ENCODE measurements at regions not wholly inside any gene's neighbourhood (a gene's known extent, or its start where the extent isn't known, plus 50 kb on each side); places are given as distances from the start of the nearest gene placed in this dataset.

- no peak for DNase-seq (ENCODE audit: low read depth)
These were observed 416.1 kb upstream of the CITED2 start for GRCh38 chr6:139790527-139790926.

DNA sequence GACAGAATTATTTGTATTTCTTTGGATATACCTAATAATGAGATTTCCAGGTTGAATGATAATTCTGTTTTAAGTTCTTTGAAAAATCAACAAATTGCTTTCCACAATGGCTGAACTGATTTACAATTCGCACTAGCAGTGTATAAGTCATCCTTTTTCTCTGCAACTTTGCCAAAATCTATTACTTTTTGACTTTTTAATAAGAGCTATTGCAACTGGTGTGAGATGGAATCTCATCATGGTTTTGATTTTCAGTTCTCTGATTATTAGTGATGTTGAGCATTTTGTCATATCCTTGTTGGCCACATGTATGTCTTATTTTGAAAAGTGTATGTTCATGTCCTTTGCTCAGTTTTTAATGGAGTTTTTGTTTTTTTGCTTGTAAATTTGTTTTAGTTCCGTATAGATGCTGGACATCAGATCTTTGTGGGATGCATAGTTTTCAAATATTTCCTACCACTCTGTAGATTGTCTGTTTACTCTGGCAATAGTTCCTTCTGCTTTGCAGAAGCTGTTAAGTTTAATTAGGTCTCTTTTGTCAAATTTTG is 409.8 kb upstream of the CITED2 start:
- no peak for DNase-seq (ENCODE audit: low read depth)

DNA sequence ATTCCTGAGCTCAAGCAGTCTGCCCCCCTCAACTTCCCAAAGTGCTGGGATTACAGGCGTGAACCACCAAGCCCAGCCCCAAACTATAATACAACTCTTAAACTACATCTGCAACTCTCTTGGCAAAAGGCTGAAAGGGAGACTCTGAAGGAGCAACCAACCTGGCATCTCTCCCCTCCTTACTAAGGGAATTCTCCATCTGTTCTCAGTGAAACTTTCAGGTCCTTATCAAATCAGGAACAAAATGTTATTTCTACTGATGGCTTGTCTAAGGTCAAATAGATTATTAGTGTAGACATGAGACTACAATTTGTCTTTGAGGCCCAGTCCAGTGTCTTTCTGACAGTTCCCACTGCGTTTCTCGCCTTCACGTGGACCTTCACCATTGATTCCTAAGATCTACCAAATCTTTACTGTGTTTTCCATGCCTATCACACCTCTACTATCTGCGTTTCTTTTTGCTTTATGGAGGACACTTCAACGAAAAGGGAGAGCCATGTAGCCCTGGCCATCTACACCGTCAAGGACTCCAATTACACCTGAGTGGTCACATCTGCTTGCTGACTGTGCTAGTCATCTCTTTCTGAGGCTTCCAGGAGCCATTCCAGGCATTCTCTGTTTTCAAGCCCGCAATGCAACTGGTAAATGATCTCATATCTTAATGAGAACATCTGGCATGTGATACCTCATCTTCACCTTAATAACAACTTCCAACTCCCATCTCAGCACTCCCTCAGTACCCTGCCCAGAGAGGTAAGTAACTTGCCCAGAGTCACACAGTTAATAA is 405.7 kb upstream of the CITED2 start:
- no peak for DNase-seq (ENCODE audit: low read depth)

GRCh38 chr6:139778688-139779087 is 404.2 kb upstream of the CITED2 start:
- DNase-seq (ENCODE audit: low read depth), result no peak

GRCh38 chr6:139778106-139778505 is 403.7 kb upstream of the CITED2 start:
- no peak for DNase-seq (ENCODE audit: low read depth)

- no peak for DNase-seq (ENCODE audit: low read depth)
These were observed 402.9 kb upstream of the CITED2 start for GRCh38 chr6:139777202-139777970.

GRCh38 chr6:139776041-139776440 is 401.6 kb upstream of the CITED2 start:
- DNase-seq (ENCODE audit: low read depth), result no peak

- no peak for DNase-seq (ENCODE audit: low read depth)
These were observed 393.7 kb upstream of the CITED2 start for GRCh38 chr6:139768196-139768595.

DNA sequence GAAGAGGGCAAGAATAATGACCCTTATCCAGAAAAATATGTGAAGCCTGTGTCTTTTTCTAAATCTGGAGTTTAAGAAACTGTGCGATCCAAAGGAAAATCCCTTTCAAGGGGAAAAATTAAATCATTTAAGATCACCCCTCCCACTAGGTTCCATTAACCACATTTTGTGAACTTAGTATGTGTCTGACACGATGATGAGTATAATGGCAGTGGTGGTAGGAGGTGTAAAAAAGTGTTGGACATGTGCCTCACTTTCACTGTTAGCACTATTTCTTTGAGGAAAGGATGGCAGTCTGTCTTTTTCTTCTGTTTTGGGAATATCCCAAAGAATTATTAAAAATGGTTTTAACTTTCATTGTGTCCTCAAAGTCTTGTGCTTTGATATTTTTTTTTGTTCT is 392.3 kb upstream of the CITED2 start:
- DNase-seq (ENCODE audit: low read depth), result no peak

DNA sequence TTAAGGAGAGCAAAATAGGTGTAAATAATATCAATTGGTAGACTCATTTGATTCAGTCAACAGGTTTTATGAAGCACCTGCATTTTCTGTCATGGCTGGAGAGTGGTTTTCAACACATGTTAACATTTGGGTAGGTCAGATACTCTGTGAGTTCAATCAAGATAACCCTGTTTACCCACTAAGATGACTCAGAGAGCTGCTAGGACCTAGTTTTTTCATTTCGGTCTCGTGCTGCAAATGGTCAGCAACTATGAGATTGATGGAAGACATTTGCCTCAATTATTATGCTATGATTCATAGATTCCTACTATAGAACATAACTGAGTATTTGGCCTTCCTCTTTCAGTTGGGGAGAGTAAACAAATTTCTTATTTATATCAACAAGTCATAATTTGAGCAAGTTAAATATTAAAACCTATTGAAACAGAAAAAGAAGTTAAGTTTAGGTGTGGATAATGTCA is 391.4 kb upstream of the CITED2 start:
- DNase-seq (ENCODE audit: low read depth), result no peak

DNA sequence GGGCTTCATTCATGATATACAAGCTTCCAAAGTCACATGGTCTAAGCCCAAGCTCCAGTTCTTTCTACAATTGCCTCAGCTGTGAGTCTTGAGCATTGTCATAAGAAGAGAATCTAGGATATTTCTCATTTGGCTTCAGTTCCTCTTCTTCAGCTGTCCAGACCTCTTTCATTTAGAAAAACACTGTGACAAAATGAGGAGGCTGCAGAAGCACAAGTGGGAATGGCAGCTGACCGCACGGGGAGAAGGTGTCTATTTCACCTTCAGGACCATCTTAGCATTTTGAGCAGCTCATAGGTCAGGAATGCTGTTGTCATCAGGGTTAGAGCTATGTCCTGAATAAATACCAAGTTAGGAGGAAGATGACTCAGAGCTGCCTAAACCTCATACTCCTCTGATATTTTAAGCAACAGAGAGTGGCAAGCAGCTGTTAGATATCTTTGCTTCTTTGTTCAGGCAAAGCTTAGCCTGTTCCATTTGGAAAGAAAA is 390.1 kb upstream of the CITED2 start:
- DNase-seq (ENCODE audit: low read depth), result no peak

DNA sequence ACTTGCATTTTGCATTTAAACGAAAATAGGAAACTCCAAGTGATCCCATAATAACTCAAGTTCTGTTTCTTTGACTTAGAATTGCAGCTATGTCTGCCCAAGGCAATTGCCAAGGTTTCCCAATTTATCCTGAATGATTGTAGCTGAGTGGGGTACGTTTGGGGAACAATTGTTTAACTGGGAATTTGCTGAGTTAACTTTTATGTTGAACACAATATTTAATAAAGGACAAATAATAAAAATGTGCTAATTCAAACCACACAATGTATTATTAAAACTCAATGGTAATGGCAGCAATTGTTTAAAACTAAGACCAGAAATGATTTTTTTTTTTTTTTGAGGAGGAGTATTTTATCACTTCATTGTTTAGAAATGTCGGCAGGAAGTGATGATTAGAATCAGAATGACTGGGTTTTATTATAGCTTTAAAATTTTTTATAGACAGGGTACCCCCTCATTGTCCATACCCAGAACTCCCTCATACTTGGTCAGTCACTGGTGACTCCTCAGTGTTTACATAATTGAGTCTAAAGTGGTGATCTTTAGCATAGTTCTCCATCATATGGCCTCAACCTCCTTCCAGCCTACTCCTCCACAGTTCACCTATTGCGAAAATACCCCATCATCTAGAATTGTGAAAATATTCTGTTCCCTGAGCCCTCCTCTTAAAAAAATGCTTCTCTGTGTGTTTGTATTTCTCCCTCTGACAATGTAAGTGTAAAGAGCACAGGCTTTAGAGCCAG is 389.2 kb upstream of the CITED2 start:
- DNase-seq (ENCODE audit: low read depth), result no peak

- DNase-seq (ENCODE audit: low read depth), result no peak
These were observed 388.2 kb upstream of the CITED2 start for GRCh38 chr6:139762587-139763031.

DNA sequence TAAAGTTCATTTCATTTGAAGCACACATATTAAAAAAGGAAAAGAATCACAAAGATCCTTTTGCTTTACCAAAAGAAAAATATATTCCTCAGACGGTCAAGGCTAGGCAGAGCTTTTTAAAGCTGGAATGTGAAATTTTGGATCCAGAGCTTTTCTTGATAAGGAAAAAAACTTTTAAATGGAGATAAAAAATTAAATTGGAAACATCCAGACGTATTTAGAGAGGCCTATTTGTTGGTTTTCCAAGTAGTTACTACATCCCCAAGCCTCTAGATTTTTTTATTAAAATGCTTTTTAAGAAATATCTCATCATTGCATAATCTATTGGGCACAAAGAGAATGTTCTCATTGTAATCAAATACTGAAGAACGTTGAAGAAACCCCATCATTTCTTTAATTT is 385.7 kb upstream of the CITED2 start:
- DNase-seq (ENCODE audit: low read depth), result no peak

DNA sequence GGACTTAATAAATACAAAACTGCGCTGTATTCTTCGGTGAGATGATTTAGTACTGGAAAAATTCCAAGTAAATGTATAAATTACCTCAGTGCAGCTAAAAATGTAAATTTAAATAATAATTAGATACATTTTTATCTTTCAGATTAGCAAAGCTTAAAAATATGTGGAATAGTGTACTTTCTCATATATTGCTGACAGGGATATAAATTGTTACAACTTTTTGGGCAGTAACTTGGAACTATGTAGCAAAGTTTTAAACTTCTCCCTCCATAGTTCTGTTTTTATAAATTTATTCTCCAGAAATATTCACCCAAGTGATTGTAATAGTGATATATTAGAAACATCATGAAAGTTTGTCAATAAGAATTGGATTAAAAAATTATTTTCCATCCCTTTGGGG is 384.6 kb upstream of the CITED2 start:
- DNase-seq (ENCODE audit: low read depth), result no peak

DNA sequence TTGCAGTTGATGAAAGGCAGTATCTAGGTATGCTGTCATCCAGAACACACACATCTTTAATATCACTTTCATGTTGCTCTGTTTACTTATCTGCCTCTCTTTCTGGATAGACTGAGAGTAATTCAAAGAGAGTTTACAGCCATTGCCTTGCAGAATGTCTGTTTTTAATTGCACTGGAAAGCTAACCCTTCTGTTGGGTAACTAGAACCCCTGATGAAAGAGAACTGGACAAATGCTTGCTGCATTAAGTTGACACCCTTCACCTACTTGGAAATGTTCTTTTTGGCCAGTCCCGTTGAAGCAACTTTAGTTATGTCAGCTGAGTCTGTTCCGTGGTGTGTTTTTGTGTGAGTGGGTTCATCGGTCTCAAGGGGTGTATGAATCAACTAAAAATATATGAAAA is 383.8 kb upstream of the CITED2 start:
- DNase-seq (ENCODE audit: low read depth), result no peak

DNA sequence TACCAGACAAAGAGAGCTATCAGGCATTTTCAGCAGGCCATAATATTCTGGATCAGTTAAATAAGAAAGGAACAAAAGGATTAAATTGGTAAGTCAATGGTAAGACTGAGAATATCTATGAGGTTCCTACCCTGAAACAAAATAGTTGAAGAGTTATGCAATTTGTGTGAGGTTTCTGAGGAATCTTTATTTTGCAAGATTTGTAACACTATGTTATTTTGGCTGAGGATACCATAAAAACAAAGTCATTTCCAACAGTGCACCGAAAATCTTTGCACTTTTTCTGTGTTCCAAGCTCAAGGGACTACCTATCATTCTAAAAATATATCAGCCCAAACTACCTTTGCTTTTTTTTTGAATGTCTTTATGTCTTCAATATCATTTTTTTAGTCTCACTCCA is 383.3 kb upstream of the CITED2 start:
- no peak for DNase-seq (ENCODE audit: low read depth)

- no peak for DNase-seq (ENCODE audit: low read depth)
These were observed 381.9 kb upstream of the CITED2 start for GRCh38 chr6:139756381-139756780.

DNA sequence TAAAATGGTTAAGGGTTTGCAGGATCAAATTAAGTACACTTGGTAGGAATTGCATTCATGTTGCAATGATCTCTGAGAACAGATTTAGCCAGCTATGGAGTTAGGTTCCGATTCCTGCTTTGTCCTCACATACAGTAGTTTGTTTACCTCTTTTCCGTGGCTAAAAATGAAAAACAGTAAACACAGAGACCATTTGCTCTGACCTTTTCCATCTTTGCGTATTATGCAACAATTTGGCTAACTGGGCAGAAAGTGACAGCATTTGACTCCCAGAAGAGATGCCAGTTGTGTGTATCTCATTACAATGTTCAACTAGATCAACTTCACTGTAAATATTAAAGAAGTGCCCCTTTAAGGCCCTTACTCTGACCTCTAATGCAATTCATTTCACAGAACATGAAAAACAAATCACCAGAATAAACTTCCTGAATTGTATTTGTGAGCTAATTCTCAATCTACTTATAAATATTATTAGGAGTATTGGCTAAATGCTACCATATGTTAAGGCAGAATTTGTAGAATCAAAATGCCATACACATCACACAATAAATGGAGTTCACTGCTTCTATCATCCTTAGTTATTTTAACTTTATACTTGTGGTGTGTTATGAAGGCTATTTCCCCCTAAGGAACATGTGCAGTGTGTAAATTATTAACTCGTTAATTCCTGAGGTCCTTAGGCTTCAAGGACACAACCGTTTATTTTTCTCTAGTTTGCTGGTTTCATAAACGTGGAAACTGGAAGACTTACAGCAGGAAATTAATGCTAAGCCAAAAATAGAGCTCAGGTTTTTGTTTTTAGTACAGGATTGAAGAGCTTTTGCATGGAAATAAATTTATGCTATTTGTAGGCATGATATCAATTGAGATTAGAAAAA is 380.7 kb upstream of the CITED2 start:
- DNase-seq (ENCODE audit: low read depth), result no peak

DNA sequence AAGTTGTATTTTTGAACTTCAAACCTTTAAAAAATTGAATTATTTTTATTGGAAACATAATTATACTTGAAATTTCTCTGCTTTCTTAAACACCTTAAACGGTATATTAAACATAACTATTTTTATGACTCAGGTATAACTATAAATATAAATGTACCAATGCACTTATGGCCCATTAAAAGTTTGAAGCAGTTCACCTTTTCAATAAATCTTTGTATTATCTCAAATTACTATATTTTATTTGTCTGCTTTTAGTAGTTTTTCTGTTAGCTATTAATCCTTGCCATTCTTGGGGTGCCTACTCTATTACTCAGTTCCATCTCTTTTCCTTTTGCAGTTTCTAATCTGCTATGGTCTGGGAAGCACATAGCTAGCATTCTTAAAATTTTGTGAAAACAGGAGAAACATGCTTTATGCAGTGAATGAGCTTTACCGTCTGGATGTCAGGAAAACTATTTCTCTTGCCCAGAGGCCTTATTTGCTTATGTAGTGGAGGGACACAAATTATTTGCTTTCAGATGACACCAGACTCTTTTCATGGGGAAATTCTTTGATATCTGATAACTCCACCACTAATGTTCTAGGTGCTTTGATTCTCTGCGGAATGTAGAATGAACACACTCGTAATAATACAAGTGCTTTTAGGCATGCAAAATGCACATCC is 378.9 kb upstream of the CITED2 start:
- DNase-seq (ENCODE audit: low read depth), result no peak

- DNase-seq (ENCODE audit: low read depth), result no peak
These were observed 377.6 kb upstream of the CITED2 start for GRCh38 chr6:139752086-139752485.
